ENCODE measurements at regions not wholly inside any gene's neighbourhood (a gene's known extent, or its start where the extent isn't known, plus 50 kb on each side); places are given as distances from the start of the nearest gene placed in this dataset.

GRCh38 chr17:34781071-34781470 lies 180.2 kb downstream of the CCT6B start:
- H3K79me2 ChIP-seq (ENCODE audit: insufficient read depth, low read depth), result no peaks in the 10 kb centered on the region
- TF ChIP-seq CTCF (conservative IDR thresholded peaks at IDR 0.05; ENCODE audit: low read depth, low read length), result no peak
- no peak overlapping the region for H3K9ac ChIP-seq
- no peak overlapping the region for H3K4me3 ChIP-seq (IDR thresholded peaks at IDR 0.05; ENCODE audit: insufficient read depth, low read depth, low read length)
- H3K27ac ChIP-seq, result no peak overlapping the region
- no peak overlapping the region for H3K4me2 ChIP-seq
- no peaks in the 10 kb centered on the region for H3K27me3 ChIP-seq (ENCODE audit: insufficient read depth, low read depth)
- no peaks in the 10 kb centered on the region for H3K4me1 ChIP-seq (ENCODE audit: low read depth, poor library complexity, severe bottlenecking)
- no peaks in the 10 kb centered on the region for H3K36me3 ChIP-seq (ENCODE audit: insufficient read depth)
- no peaks in the 10 kb centered on the region for H4K20me1 ChIP-seq (ENCODE audit: insufficient read depth)
- no peak overlapping the region for H2AFZ ChIP-seq (ENCODE audit: low read depth)

- no peaks in the 10 kb centered on the region for H3K36me3 ChIP-seq (ENCODE audit: insufficient read depth)
- no peak for TF ChIP-seq CTCF (conservative IDR thresholded peaks at IDR 0.05; ENCODE audit: low read depth, low read length)
- H3K27ac ChIP-seq, result no peak overlapping the region
- no peak overlapping the region for H3K4me2 ChIP-seq
- no peak overlapping the region for H2AFZ ChIP-seq (ENCODE audit: low read depth)
- no peaks in the 10 kb centered on the region for H3K79me2 ChIP-seq (ENCODE audit: insufficient read depth, low read depth)
- no peaks in the 10 kb centered on the region for H4K20me1 ChIP-seq (ENCODE audit: insufficient read depth)
- H3K4me1 ChIP-seq (ENCODE audit: low read depth, poor library complexity, severe bottlenecking), result no peaks in the 10 kb centered on the region
- no peaks in the 10 kb centered on the region for H3K27me3 ChIP-seq (ENCODE audit: insufficient read depth, low read depth)
- H3K4me3 ChIP-seq (IDR thresholded peaks at IDR 0.05; ENCODE audit: insufficient read depth, low read depth, low read length), result no peak overlapping the region
- no peak overlapping the region for H3K9ac ChIP-seq
Measured at GRCh38 chr17:34780438-34780837, 180.8 kb downstream of the CCT6B start.

GRCh38 chr17:34776456-34777443 lies 184.5 kb downstream of the CCT6B start:
- no peak overlapping the region for H3K27ac ChIP-seq

GRCh38 chr17:34773036-34773435 lies 188.2 kb downstream of the CCT6B start:
- H2AFZ ChIP-seq (ENCODE audit: low read depth), result no peak overlapping the region
- H3K4me1 ChIP-seq (ENCODE audit: low read depth, poor library complexity, severe bottlenecking), result no peaks in the 10 kb centered on the region
- H3K4me2 ChIP-seq, result no peak overlapping the region
- no peak for TF ChIP-seq CTCF (conservative IDR thresholded peaks at IDR 0.05; ENCODE audit: low read depth, low read length)
- no peak overlapping the region for H3K27ac ChIP-seq
- no peak overlapping the region for H3K4me3 ChIP-seq (IDR thresholded peaks at IDR 0.05; ENCODE audit: insufficient read depth, low read depth, low read length)
- H3K9ac ChIP-seq, result no peak overlapping the region
- no peaks in the 10 kb centered on the region for H3K36me3 ChIP-seq (ENCODE audit: insufficient read depth)
- H4K20me1 ChIP-seq (ENCODE audit: insufficient read depth), result no peaks in the 10 kb centered on the region
- peaks cover 6% of the 10 kb centered on the region; the same call in 1 of the 2 replicates for H3K27me3 ChIP-seq (ENCODE audit: insufficient read depth, low read depth)
- no peaks in the 10 kb centered on the region for H3K79me2 ChIP-seq (ENCODE audit: insufficient read depth, low read depth)

More at GRCh38 chr17:34776456-34777443, 184.5 kb downstream of the CCT6B start:
- Histone ChIP-seq H3K4me3 (IDR thresholded peaks at IDR 0.05; ENCODE audit: insufficient read depth, low read depth, low read length) (no peak overlapping the region), H3K27me3 (ENCODE audit: insufficient read depth, low read depth) (peaks cover 6% of the 10 kb centered on the region; the same call in 1 of the 2 replicates), H3K4me1 (ENCODE audit: low read depth, poor library complexity, severe bottlenecking) (no peaks in the 10 kb centered on the region), H2AFZ (ENCODE audit: low read depth) (no peak overlapping the region), H3K36me3 (ENCODE audit: insufficient read depth) (no peaks in the 10 kb centered on the region), H3K9ac (no peak overlapping the region), H3K4me2 (no peak overlapping the region), H4K20me1 (ENCODE audit: insufficient read depth) (no peaks in the 10 kb centered on the region), H3K79me2 (ENCODE audit: insufficient read depth, low read depth) (no peaks in the 10 kb centered on the region)
- TF ChIP-seq CTCF (conservative IDR thresholded peaks at IDR 0.05; ENCODE audit: low read depth, low read length), result no peak

Data from KMS-11 (cell line).